ENCODE measurements at regions not wholly inside any gene's neighbourhood (a gene's known extent, or its start where the extent isn't known, plus 50 kb on each side); places are given as distances from the start of the nearest gene placed in this dataset.

DNA sequence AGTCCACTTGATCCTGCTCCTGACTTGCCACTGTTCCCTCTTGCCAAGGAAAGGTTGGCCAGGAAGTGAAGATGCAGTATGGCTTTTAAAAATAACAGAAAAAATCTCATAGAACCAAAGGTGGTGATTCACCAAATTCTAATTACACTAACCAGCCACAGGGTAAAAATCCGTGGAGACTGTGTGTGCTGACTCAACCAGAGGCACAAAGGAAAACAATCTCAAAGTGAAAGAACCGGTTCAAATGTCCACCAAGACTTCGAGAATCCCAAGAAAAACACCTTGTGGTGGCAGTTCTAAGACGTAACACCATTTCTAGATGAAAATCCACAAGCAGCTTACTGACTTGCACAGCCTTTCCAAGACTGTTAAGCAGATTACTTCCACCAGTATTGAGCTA, 279.1 kb downstream of the TLE1 start:
- DNase-seq: no peak
- intact Hi-C loops (cut with DNase I; ENCODE audit: low total_unique reads): loop anchor here (5.0 kb wide), 1 partner anchor 613 kb away; no protein-coding TSS in a partner anchor
- TF ChIP-seq, protein P1, sequence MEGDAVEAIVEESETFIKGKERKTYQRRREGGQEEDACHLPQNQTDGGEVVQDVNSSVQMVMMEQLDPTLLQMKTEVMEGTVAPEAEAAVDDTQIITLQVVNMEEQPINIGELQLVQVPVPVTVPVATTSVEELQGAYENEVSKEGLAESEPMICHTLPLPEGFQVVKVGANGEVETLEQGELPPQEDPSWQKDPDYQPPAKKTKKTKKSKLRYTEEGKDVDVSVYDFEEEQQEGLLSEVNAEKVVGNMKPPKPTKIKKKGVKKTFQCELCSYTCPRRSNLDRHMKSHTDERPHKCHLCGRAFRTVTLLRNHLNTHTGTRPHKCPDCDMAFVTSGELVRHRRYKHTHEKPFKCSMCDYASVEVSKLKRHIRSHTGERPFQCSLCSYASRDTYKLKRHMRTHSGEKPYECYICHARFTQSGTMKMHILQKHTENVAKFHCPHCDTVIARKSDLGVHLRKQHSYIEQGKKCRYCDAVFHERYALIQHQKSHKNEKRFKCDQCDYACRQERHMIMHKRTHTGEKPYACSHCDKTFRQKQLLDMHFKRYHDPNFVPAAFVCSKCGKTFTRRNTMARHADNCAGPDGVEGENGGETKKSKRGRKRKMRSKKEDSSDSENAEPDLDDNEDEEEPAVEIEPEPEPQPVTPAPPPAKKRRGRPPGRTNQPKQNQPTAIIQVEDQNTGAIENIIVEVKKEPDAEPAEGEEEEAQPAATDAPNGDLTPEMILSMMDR (IDR thresholded peaks at IDR 0.05): no peak
- TF ChIP-seq POLR2A (IDR thresholded peaks at IDR 0.05) (no peak), EP300 (IDR thresholded peaks at IDR 0.05; ENCODE audit: low read depth) (no peak), POLR2AphosphoS5 (IDR thresholded peaks at IDR 0.05) (no peak)
- Histone ChIP-seq H3K4me1 (no peaks in the 10 kb centered on the region), H3K27ac (no peak overlapping the region), H3K9me3 (no peaks in the 10 kb centered on the region), H3K27me3 (no peaks in the 10 kb centered on the region), H3K36me3 (no peaks in the 10 kb centered on the region), H3K4me3 (no peak overlapping the region)
- WGBS, 2 donors (ENCODE audit: low coverage in 1 of 2): 65 to 73% methylated on average over 4 of the region's 4 CpGs
- in situ Hi-C loops (cut with MboI; ENCODE audit: low pct_ligation_motif_present in 1 of 4, low pct_unique_long_range_greater_than_20kb in 1 of 4, low sequenced_read_pairs in 3 of 4): no loop called here

DNA sequence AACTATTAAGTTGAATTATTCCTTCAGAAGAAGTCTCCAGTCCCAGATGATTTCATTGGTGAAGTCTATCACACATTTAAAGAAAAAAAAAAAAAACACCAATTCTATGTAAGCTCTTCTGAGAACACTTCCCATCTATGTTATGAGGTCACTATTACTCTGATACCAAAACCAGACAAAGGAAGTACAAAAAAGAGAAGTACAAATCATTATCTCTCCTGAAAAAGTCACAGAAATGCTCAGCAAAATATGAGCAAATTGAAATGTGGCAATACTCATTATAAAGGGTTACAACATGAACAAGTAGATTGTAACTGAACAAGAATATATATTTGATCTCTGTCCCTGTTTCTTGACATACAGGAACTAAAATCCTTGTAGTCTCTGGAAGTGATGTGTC, 280.4 kb downstream of the TLE1 start:
- H3K27me3 ChIP-seq: no peaks in the 10 kb centered on the region

DNA sequence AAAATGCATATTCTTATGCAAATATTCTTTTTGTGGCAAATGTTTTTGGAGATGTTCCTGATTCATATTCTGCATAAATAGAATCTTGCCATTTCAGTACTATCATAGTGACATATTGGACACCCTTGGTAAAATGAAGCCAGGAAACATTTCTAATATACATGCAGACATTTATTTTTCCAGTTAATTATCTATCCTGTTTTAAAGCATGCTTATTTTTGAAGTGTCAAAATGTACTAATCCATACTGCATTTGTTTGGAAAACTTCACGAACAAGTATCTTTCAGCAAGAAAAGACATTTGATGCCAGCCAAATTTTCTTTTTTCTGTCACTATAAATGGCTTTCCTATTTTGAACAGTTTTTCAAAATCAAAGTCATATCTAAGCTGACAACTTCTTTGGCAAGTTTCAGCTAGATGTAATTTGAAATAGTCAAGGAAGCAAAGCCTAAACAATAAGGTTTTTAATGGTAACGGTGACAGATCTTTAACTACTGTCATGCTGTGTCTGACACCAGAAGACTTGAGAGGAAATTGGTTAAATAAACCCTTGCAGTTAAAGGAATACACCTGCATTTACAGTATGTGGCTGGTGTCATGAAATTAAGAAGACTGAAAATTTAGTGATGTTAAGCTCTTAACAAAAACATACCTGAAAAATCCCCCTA, 284.3 kb downstream of the TLE1 start:
- intact Hi-C loops (cut with DNase I; ENCODE audit: low total_unique reads): no loop called here
- no peaks in the 10 kb centered on the region for H3K9me3 ChIP-seq
- no peak overlapping the region for H3K27ac ChIP-seq
- H3K4me1 ChIP-seq: no peaks in the 10 kb centered on the region
- in situ Hi-C loops (cut with MboI; ENCODE audit: low pct_ligation_motif_present in 1 of 4, low pct_unique_long_range_greater_than_20kb in 1 of 4, low sequenced_read_pairs in 3 of 4): no loop called here
- H3K4me3 ChIP-seq: no peak overlapping the region
- no peak for TF ChIP-seq POLR2AphosphoS5 (IDR thresholded peaks at IDR 0.05)
- TF ChIP-seq POLR2A (IDR thresholded peaks at IDR 0.05): no peak
- TF ChIP-seq EP300 (IDR thresholded peaks at IDR 0.05; ENCODE audit: low read depth): no peak
- TF ChIP-seq, protein P1 (IDR thresholded peaks at IDR 0.05): no peak
- 51 to 69% methylated on average over 2 of the region's 2 CpGs for WGBS, 2 donors (ENCODE audit: low coverage in 1 of 2)
- H3K36me3 ChIP-seq: no peaks in the 10 kb centered on the region
- H3K27me3 ChIP-seq: no peaks in the 10 kb centered on the region
- no peak for DNase-seq

More for the DNA sequence above, 280.4 kb downstream of the TLE1 start:
- H3K9me3 ChIP-seq: no peaks in the 10 kb centered on the region
- no peak for DNase-seq
- intact Hi-C loops (cut with DNase I; ENCODE audit: low total_unique reads): no loop called here
- no peak overlapping the region for H3K27ac ChIP-seq
- in situ Hi-C loops (cut with MboI; ENCODE audit: low pct_ligation_motif_present in 1 of 4, low pct_unique_long_range_greater_than_20kb in 1 of 4, low sequenced_read_pairs in 3 of 4): no loop called here
- no peak overlapping the region for H3K4me3 ChIP-seq
- H3K4me1 ChIP-seq: no peaks in the 10 kb centered on the region
- H3K36me3 ChIP-seq: no peaks in the 10 kb centered on the region
- TF ChIP-seq POLR2AphosphoS5 (IDR thresholded peaks at IDR 0.05) (no peak), POLR2A (IDR thresholded peaks at IDR 0.05) (no peak), EP300 (IDR thresholded peaks at IDR 0.05; ENCODE audit: low read depth) (no peak)
- TF ChIP-seq, protein P1 (IDR thresholded peaks at IDR 0.05): no peak

DNA sequence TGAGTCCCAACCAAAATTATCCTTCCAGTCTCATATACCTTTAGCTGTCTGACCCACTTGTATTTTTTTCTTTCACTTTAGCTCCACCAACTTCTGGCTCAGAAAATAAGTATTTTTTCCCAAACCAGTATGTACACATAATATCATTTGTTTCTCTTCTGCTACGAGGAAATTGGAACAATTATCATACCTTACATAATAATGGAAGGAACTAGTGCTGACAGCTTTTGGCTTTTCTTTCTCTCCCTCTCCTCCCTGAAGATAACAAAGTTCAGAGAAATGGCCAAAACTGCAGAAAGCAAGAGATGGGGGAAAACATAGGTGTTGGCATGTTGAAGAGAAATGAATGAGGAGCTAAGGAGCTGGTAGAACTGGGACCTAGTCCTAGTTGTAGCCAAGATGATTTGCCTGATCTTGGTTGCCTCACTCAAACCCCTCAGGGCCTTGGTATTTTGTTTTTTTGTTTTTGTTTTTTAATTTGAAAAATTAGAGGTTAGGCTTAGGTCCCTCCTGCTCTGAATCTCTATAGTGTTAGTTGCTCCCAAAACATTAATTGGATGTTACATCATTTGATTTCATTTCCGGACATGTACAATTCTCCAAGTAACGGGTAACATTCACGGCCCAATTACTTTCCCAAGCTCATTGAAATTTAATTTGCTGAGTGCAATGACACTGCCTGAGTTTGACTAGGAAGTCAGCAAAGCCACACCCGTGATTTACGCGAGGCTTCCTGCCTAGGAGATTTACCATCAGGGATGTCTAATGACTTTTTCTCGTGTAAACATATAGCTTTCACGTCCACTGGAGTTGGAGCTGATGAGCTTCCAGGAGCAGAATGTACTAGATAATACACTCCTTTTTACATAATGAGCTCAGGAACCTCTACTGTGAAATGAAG, 291.6 kb downstream of the TLE1 start:
- intact Hi-C loops (cut with DNase I; ENCODE audit: low total_unique reads) (loop anchor here (10.0 kb wide), 1 partner anchor 287 kb away; the partner anchor contains the start of gene TLE1), in situ Hi-C loops (cut with MboI; ENCODE audit: low pct_ligation_motif_present in 1 of 4, low pct_unique_long_range_greater_than_20kb in 1 of 4, low sequenced_read_pairs in 3 of 4) (loop anchor here in 1 of 4 donors (25.0 kb wide), 1 partner anchor 215 kb away; no protein-coding TSS in a partner anchor)
- Histone ChIP-seq H3K36me3 (no peaks in the 10 kb centered on the region), H3K4me1 (peaks cover 0 to 27% (median 0%) of the 10 kb centered on the region in 4 donors), H3K27me3 (no peaks in the 10 kb centered on the region), H3K9me3 (no peaks in the 10 kb centered on the region), H3K4me3 (no peak overlapping the region), H3K27ac (no peak overlapping the region)
- 54 to 60% methylated on average over 5 to 9 of the region's 9 CpGs for WGBS, 2 donors (ENCODE audit: low coverage in 1 of 2)
- DNase-seq: no peak
- TF ChIP-seq, protein P1 (IDR thresholded peaks at IDR 0.05): no peak
- TF ChIP-seq POLR2AphosphoS5 (IDR thresholded peaks at IDR 0.05) (no peak), POLR2A (IDR thresholded peaks at IDR 0.05) (no peak), EP300 (IDR thresholded peaks at IDR 0.05; ENCODE audit: low read depth) (no peak)

Measured in transverse colon (tissue), 4 donors.